RWPE1 (cell line): ENCODE measurements at regions not wholly inside any gene's neighbourhood (a gene's known extent, or its start where the extent isn't known, plus 50 kb on each side); places are given as distances from the start of the nearest gene placed in this dataset.
"Not testable (repeated sequence)": the region's sequence is repeated elsewhere in the genome, so short reads cannot be mapped to it uniquely, and the experiment has no call there.

Experiments
- CTCF ChIA-PET: fragments of 350-600 bp; sonication (Branson Sonifier 250); formaldehyde crosslinking; extraction: SDS; loops from one replicate; lab custom pipeline; 2021; lab: Yijun Ruan, JAX
- POLR2A ChIA-PET: fragments of 400-600 bp; formaldehyde crosslinking; extraction: SDS; loops from one replicate; lab custom pipeline; 2020; ENCODE audit warnings: antibody characterized with exemption; ENCODE audit not compliant: low non-redundant PET; lab: Yijun Ruan, JAX
- DNase-seq: peaks from one replicate; pipeline ENCODE4 v3.0.0; 2012; ENCODE audit warnings: low spot score
- H3K27ac ChIP-seq: fragments of 450-650 bp; 2 replicates; pipeline ENCODE4 v1.5.1; 2017
- TF ChIP-seq, protein P1 (sequence below): fragments of 450-650 bp; conservative IDR thresholded peaks from 2 replicates; pipeline ENCODE4 v1.5.1; 2017; ENCODE audit warnings: low read depth, mild to moderate bottlenecking

DNA sequence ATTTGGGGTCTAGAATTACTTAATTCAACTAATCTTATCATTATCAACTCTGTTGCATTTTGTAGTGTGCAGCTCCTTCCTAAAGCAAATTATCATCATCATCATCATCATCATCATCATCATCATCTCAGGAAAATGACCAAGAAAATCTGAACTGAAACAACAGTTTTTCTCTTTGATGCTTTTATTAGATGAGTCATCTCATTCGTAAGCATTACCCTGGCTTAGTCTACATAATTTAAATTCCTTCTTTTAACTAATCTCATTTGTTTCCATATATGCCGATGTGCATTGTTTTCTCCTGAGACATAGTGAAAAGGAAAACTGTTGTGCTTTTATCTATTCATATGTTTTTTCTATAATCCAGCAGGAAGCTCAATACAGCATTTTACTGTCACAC is 173.0 kb upstream of the PDE4D start:
- TF ChIP-seq, protein P1, sequence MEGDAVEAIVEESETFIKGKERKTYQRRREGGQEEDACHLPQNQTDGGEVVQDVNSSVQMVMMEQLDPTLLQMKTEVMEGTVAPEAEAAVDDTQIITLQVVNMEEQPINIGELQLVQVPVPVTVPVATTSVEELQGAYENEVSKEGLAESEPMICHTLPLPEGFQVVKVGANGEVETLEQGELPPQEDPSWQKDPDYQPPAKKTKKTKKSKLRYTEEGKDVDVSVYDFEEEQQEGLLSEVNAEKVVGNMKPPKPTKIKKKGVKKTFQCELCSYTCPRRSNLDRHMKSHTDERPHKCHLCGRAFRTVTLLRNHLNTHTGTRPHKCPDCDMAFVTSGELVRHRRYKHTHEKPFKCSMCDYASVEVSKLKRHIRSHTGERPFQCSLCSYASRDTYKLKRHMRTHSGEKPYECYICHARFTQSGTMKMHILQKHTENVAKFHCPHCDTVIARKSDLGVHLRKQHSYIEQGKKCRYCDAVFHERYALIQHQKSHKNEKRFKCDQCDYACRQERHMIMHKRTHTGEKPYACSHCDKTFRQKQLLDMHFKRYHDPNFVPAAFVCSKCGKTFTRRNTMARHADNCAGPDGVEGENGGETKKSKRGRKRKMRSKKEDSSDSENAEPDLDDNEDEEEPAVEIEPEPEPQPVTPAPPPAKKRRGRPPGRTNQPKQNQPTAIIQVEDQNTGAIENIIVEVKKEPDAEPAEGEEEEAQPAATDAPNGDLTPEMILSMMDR, result no peak
- POLR2A ChIA-PET, result no interaction called here
- H3K27ac ChIP-seq, result no peak overlapping the region
- DNase-seq, result peak; percentile 6
- CTCF ChIA-PET, result interaction anchor here (0.6 kb wide), 1 partner anchor 85 kb away, joined by 3 read pairs; no protein-coding TSS in a partner anchor

DNA sequence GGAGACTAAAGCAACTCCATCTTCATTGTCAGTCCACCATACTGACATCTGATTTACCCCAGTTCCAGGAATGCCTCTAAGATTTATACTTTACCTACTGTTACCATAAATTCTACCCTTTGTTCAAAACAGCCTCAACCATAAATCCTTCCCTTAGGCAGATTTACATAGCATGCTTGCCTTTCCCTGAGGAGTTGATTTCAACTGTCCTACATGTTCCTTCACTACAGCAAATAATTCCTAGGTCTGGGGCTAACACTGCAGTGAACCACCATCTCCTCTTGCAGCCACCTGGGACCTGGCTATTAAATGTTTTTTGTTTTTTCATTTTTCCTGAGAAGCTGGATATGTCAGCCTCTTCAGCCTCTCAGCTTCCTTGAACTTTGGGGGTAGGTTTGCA is 166.9 kb upstream of the PDE4D start:
- TF ChIP-seq, protein P1, result no peak
- no peak for DNase-seq
- ChIA-PET CTCF (no interaction called here), POLR2A (no interaction called here)
- H3K27ac ChIP-seq, result no peak overlapping the region

DNA sequence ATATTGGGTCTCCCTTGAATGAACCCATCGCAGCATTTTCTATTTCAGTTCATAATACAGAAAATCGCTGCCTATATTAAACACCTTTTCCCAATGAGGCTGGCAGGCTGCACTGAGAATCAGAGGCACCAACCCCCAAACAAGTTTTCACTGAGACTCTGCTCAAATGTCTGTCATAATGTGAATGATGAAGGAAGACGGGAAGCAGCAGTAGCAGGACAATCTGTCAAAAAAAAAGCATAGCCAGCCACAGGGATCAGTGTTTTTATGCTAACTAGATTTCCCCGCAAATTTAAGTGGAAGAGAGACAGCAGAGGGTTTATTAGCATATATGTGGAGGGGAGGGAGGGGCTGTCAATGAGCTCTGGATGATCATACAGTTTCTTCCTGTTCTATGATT is 162.7 kb upstream of the PDE4D start:
- CTCF ChIA-PET, result no interaction called here
- no peak for DNase-seq
- TF ChIP-seq, protein P1, result no peak
- H3K27ac ChIP-seq, result no peak overlapping the region
- POLR2A ChIA-PET, result no interaction called here

DNA sequence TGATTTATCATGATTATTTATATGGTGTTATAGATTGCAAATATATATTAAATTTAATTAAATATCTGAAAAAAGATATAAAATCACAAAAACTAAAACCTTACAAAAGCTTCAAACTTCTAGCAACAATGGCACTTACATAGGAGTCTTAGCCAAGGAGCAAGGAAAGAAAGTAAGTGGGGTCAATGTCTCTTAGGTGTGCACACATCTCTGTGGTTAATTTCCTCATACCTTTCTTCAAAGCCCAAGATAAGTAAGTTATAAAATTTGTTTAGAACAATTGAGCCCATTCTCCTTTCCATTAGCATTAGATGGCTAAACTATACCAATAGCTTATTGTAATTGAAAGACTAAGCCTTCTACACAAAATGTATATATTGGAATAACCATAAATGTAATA is 161.6 kb upstream of the PDE4D start:
- ChIA-PET CTCF (interaction anchor here (0.7 kb wide), 1 partner anchor 98 kb away, joined by 4 read pairs; no protein-coding TSS in a partner anchor), POLR2A (no interaction called here)
- H3K27ac ChIP-seq, result no peak overlapping the region
- TF ChIP-seq, protein P1, result no peak
- no peak for DNase-seq

DNA sequence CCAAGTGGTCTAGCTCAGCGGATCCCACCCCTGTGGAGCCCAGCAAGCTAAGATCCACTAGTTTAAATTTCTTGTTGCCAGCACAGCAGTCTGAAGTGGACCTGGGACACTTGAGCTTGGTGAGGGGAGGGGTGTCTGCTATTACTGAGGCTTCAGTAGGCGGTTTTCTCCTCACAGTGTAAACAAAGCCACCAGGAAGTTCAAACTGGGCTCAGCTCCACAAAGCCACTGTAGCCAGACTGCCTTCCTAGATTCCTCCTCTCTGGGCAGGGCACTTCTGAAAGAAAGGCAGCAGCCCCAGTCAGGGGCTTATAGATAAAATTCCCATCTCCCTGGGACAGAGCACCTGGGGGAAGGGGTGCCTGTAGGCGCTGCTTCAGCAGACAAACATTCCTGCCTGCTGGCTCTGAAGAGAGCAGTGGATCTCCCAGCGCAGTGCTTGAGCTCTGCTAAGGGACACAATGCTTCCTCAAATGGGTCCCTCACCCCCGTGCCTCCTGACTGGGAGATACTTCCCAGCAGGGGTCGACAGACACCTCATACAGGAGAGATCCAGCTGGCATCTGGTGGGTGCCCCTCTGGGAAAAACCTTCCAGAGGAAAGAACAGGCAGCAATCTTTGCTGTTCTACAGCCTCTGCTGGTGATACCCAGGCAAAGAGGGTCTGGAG is 148.6 kb upstream of the PDE4D start:
- CTCF ChIA-PET, result interaction anchor here (0.5 to 0.6 kb wide), 2 partner anchors 40 to 118 kb away, joined by 3 read pairs; no protein-coding TSS in a partner anchor
- H3K27ac ChIP-seq, DNase-seq, POLR2A ChIA-PET: not testable (repeated sequence)

DNA sequence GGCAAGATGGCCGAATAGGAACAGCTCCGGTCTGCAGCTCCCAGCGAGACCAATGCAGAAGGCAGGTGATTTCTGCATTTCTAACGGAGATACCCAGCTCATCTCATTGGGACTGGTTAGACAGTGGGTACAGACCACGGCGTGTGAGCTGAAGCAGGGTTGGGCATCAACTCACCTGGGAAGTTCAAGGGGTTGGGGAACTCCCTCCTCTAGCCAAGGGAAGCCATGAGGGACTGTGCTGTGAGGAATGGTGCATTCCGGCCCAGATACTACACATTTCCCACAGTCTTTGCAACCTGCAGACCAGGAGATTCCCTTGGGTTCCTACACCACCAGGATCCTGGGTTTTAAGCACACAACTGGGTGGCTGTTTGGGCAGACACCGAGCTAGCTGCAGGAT is 148.0 kb upstream of the PDE4D start:
- H3K27ac ChIP-seq, DNase-seq, POLR2A ChIA-PET: not testable (repeated sequence)
- CTCF ChIA-PET, result interaction anchor here (0.5 kb wide), 1 partner anchor 119 kb away, joined by 3 read pairs; no protein-coding TSS in a partner anchor

DNA sequence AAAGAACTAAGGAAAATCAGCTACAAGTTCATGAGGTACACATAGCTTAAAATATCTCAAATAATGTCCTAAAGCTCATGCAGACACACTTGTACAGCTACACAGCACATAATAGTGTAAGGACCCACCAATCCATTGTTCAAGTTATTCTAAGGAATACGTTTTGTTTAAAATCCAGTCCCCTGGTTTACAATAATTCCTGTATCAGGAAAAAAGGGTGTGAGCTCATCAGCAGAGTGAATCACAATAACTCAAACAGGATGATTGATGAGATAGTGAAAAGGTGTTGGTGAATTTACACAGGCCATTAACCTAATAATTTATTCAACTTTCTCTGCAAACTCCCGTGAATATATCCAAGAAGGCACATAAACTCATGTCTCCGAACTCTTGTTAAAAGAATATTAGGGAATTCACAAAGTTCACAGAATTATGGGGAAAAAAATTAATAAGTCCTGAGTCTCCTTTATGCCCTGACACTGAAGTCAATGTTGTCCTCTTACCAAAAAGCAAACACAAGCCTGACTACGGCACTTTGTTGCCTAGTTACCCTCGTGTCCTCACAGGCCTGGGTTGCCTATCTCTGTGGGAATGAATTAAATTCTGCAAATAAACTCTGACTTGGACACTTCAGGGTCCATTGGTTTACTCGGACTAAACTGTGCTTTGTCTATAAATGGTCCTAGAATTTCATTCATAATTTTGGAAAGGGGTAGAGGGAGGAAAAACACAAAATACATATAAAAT is 142.8 kb upstream of the PDE4D start:
- DNase-seq, result no peak
- ChIA-PET CTCF (no interaction called here), POLR2A (no interaction called here)
- no peak overlapping the region for H3K27ac ChIP-seq
- TF ChIP-seq, protein P1, result no peak
